Panc1 (cell line): ENCODE measurements at regions not wholly inside any gene's neighbourhood (a gene's known extent, or its start where the extent isn't known, plus 50 kb on each side); places are given as distances from the start of the nearest gene placed in this dataset.

ENCODE experiments used
- CTCF ChIP-seq: fragments of 450-650 bp; IDR thresholded peaks from 2 replicates; pipeline ENCODE4 v1.5.1; 2017; ENCODE audit warnings: mild to moderate bottlenecking
- POLR2AphosphoS5 ChIP-seq: IDR thresholded peaks from 2 replicates; pipeline ENCODE4 v1.6.1; 2012; ENCODE audit warnings: mild to moderate bottlenecking, low read depth, low read length, moderate library complexity

GRCh38 chr4:156188596-156188995 is 234.9 kb upstream of the CTSO start:
- TF ChIP-seq CTCF (no peak), POLR2AphosphoS5 (no peak)
